ENCODE measurements at regions not wholly inside any gene's neighbourhood (a gene's known extent, or its start where the extent isn't known, plus 50 kb on each side); places are given as distances from the start of the nearest gene placed in this dataset.

GRCh38 chr6:86456821-86457220, 480.5 kb upstream of the HTR1E start:
- TF ChIP-seq CTCF (IDR thresholded peaks at IDR 0.05; ENCODE audit: insufficient read depth, low read length) (no peak), SPI1 (IDR thresholded peaks at IDR 0.05; ENCODE audit: borderline replicate concordance, low read depth) (no peak), REST (IDR thresholded peaks at IDR 0.05; ENCODE audit: insufficient replicate concordance, low read depth) (no peak), POLR2AphosphoS5 (IDR thresholded peaks at IDR 0.05; ENCODE audit: low read depth) (no peak)
